ENCODE measurements at regions not wholly inside any gene's neighbourhood (a gene's known extent, or its start where the extent isn't known, plus 50 kb on each side); places are given as distances from the start of the nearest gene placed in this dataset.

GRCh38 chr2:38440655-38441054 lies 63.6 kb upstream of the ATL2 start:
- TF ChIP-seq CTCF (IDR thresholded peaks at IDR 0.05; ENCODE audit: low read depth, low read length) = no peak
- DNase-seq (ENCODE audit: extremely low read depth, low read depth) = no peak

GRCh38 chr2:38439863-38440262 lies 62.8 kb upstream of the ATL2 start:
- no peak for TF ChIP-seq CTCF (IDR thresholded peaks at IDR 0.05; ENCODE audit: low read depth, low read length)
- no peak for DNase-seq (ENCODE audit: extremely low read depth, low read depth)

GRCh38 chr2:38438883-38439612 lies 62.0 kb upstream of the ATL2 start:
- no peak for TF ChIP-seq CTCF (IDR thresholded peaks at IDR 0.05; ENCODE audit: low read depth, low read length)
- DNase-seq (ENCODE audit: extremely low read depth, low read depth) = no peak

GRCh38 chr2:38438133-38438882 lies 61.2 kb upstream of the ATL2 start:
- TF ChIP-seq CTCF (IDR thresholded peaks at IDR 0.05; ENCODE audit: low read depth, low read length) = no peak
- no peak for DNase-seq (ENCODE audit: extremely low read depth, low read depth)

GRCh38 chr2:38436227-38436664 lies 59.2 kb upstream of the ATL2 start:
- no peak for TF ChIP-seq CTCF (IDR thresholded peaks at IDR 0.05; ENCODE audit: low read depth, low read length)
- DNase-seq (ENCODE audit: extremely low read depth, low read depth) = no peak

- no peak for TF ChIP-seq CTCF (IDR thresholded peaks at IDR 0.05; ENCODE audit: low read depth, low read length)
Measured at GRCh38 chr2:38435775-38436174, 58.7 kb upstream of the ATL2 start.

GRCh38 chr2:38434595-38434994 lies 57.5 kb upstream of the ATL2 start:
- no peak for TF ChIP-seq CTCF (IDR thresholded peaks at IDR 0.05; ENCODE audit: low read depth, low read length)
- DNase-seq (ENCODE audit: extremely low read depth, low read depth) = no peak

More at GRCh38 chr2:38435775-38436174, 58.7 kb upstream of the ATL2 start:
- DNase-seq (ENCODE audit: extremely low read depth, low read depth) = no peak

Data from AG09319 (cell line).